HG02623 (cell line): ENCODE measurements at regions not wholly inside any gene's neighbourhood (a gene's known extent, or its start where the extent isn't known, plus 50 kb on each side); places are given as distances from the start of the nearest gene placed in this dataset.

Experiments used
- ATAC-seq: cut with Tn5 transposase; IDR thresholded peaks from one replicate; pipeline ENCODE4 v1.9.1; 2021; ENCODE audit warnings: moderate library complexity; ENCODE audit not compliant: unreplicated experiment

GRCh38 chr1:104923075-104923474 lies 1173.4 kb downstream of the AMY1C start:
- ATAC-seq, result no peak

- ATAC-seq, result no peak
These were observed 1179.6 kb downstream of the AMY1C start for GRCh38 chr1:104929280-104929679.

GRCh38 chr1:104932030-104932915 lies 1182.6 kb downstream of the AMY1C start:
- no peak for ATAC-seq

GRCh38 chr1:104932949-104933679 lies 1183.4 kb downstream of the AMY1C start:
- ATAC-seq, result no peak

- no peak for ATAC-seq
These were observed 1184.1 kb downstream of the AMY1C start for GRCh38 chr1:104933846-104934245.

GRCh38 chr1:104945406-104945805 lies 1195.7 kb downstream of the AMY1C start:
- no peak for ATAC-seq

- no peak for ATAC-seq
These were observed 1197.0 kb downstream of the AMY1C start for GRCh38 chr1:104946558-104947210.

GRCh38 chr1:104953555-104953954 lies 1203.9 kb downstream of the AMY1C start:
- no peak for ATAC-seq

GRCh38 chr1:104973516-104973915 lies 1223.8 kb downstream of the AMY1C start:
- ATAC-seq, result no peak

- no peak for ATAC-seq
These were observed 1230.0 kb downstream of the AMY1C start for GRCh38 chr1:104979651-104980050.

- peak; percentile 96 for ATAC-seq
These were observed 1237.5 kb downstream of the AMY1C start for GRCh38 chr1:104987210-104987609.

- no peak for ATAC-seq
These were observed 1239.3 kb downstream of the AMY1C start for GRCh38 chr1:104989012-104989411.

GRCh38 chr1:104991702-104992101 lies 1242.0 kb downstream of the AMY1C start:
- no peak for ATAC-seq

- no peak for ATAC-seq
These were observed 1251.1 kb downstream of the AMY1C start for GRCh38 chr1:105000793-105001192.

GRCh38 chr1:105004515-105004914 lies 1254.8 kb downstream of the AMY1C start:
- no peak for ATAC-seq

GRCh38 chr1:105005594-105006195 lies 1256.0 kb downstream of the AMY1C start:
- ATAC-seq, result no peak

GRCh38 chr1:105017587-105017986 lies 1267.9 kb downstream of the AMY1C start:
- ATAC-seq, result no peak

- no peak for ATAC-seq
These were observed 1274.0 kb downstream of the AMY1C start for GRCh38 chr1:105023719-105024118.

GRCh38 chr1:105027838-105028471 lies 1278.3 kb downstream of the AMY1C start:
- ATAC-seq, result no peak

GRCh38 chr1:105072446-105072845 lies 1322.7 kb downstream of the AMY1C start:
- ATAC-seq, result no peak

GRCh38 chr1:105072850-105073249 lies 1323.2 kb downstream of the AMY1C start:
- ATAC-seq, result no peak
